ENCODE measurements at regions not wholly inside any gene's neighbourhood (a gene's known extent, or its start where the extent isn't known, plus 50 kb on each side); places are given as distances from the start of the nearest gene placed in this dataset.
A peak's percentile ranks its signal among the peaks of the same experiment; 100 is the strongest.

DNA sequence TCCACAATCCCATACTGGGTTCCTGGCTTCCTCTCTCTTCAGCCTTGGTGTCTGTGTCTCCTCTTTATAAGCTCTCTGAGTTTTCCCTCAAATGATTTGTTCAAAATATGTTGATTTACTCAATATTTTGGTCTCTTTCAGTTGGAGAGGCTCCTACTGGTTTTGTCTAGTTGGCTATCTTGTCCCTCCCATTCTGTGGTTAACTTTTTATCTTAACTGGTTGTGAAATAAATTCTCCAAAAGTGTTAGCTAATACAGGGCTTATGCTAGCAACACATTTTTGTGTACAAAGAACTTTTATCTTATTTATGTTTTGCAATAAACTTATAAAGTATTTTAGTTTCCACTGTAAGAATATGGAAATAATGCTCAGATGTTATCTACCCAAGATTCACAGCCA lies 200.9 kb downstream of the AASDHPPT start:
- no peaks in the 10 kb centered on the region for H3K9me3 ChIP-seq (ENCODE audit: low read length)
- ChIA-PET CTCF (no interaction called here), POLR2A (ENCODE audit: unreplicated experiment) (no interaction called here)
- no peak overlapping the region for H3K27ac ChIP-seq (ENCODE audit: low read length)
- intact Hi-C loops (cut with micrococcal nuclease) = loop anchor here (10.0 kb wide), 1 partner anchor 194 kb away; no protein-coding TSS in a partner anchor
- no peak overlapping the region for H3K9ac ChIP-seq (ENCODE audit: low read length)
- no peak overlapping the region for H3K4me2 ChIP-seq (ENCODE audit: low read length)
- no peaks in the 10 kb centered on the region for H3K79me2 ChIP-seq (ENCODE audit: low read length)
- H3K27me3 ChIP-seq (ENCODE audit: low read length) = no peaks in the 10 kb centered on the region
- H3K36me3 ChIP-seq (ENCODE audit: low read depth, low read length) = no peaks in the 10 kb centered on the region
- H3K9me2 ChIP-seq (replicated peaks; ENCODE audit: low read length) = no peaks in the 10 kb centered on the region
- H4K20me1 ChIP-seq (ENCODE audit: low read length) = no peaks in the 10 kb centered on the region
- TF ChIP-seq EZH2phosphoT487 (IDR thresholded peaks at IDR 0.05; ENCODE audit: borderline replicate concordance, low read length) (no peak), EZH2 (IDR thresholded peaks at IDR 0.05; ENCODE audit: low read length, unreplicated experiment) (no peak)
- TF ChIP-seq, protein P1, sequence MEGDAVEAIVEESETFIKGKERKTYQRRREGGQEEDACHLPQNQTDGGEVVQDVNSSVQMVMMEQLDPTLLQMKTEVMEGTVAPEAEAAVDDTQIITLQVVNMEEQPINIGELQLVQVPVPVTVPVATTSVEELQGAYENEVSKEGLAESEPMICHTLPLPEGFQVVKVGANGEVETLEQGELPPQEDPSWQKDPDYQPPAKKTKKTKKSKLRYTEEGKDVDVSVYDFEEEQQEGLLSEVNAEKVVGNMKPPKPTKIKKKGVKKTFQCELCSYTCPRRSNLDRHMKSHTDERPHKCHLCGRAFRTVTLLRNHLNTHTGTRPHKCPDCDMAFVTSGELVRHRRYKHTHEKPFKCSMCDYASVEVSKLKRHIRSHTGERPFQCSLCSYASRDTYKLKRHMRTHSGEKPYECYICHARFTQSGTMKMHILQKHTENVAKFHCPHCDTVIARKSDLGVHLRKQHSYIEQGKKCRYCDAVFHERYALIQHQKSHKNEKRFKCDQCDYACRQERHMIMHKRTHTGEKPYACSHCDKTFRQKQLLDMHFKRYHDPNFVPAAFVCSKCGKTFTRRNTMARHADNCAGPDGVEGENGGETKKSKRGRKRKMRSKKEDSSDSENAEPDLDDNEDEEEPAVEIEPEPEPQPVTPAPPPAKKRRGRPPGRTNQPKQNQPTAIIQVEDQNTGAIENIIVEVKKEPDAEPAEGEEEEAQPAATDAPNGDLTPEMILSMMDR (conservative IDR thresholded peaks at IDR 0.05; ENCODE audit: low read depth, low read length) = no peak
- H3K4me3 ChIP-seq (ENCODE audit: low read length) = no peak overlapping the region
- no peaks in the 10 kb centered on the region for H3F3A ChIP-seq (ENCODE audit: low read length, unreplicated experiment)
- DNase-seq (no peak), ATAC-seq (no peak)
- BruUV-seq (replicated peaks) = no TSS peak
- H3K4me1 ChIP-seq (ENCODE audit: insufficient read depth, low read length) = peaks cover 32% of the 10 kb centered on the region
- H2AFZ ChIP-seq (ENCODE audit: low read length) = no peak overlapping the region

DNA sequence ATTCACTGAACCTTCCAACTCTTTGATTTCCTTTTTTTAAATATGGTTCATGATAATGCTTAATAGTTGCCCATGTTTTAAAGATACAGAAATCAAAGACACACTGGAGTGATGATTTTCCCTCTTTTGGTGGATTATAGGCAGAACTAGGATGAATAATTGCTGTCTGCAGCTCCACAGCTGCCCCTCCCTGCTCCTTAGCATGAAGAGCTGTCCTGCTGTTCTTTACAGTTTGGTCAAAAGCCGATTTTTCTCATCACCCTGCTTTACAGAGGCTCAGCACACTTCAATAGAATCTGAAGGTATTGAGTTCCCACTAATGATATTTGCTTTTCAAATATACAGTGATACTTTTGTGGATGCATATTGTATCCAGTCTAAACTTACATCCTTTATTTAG lies 202.6 kb downstream of the AASDHPPT start:
- Histone ChIP-seq H3K27ac (ENCODE audit: low read length) (no peak overlapping the region), H2AFZ (ENCODE audit: low read length) (no peak overlapping the region), H3K36me3 (ENCODE audit: low read depth, low read length) (no peaks in the 10 kb centered on the region), H4K20me1 (ENCODE audit: low read length) (no peaks in the 10 kb centered on the region), H3K27me3 (ENCODE audit: low read length) (no peaks in the 10 kb centered on the region), H3K4me2 (ENCODE audit: low read length) (no peak overlapping the region), H3K9me3 (ENCODE audit: low read length) (no peaks in the 10 kb centered on the region), H3K4me1 (ENCODE audit: insufficient read depth, low read length) (peaks cover 32% of the 10 kb centered on the region), H3K9me2 (replicated peaks; ENCODE audit: low read length) (no peaks in the 10 kb centered on the region), H3K9ac (ENCODE audit: low read length) (no peak overlapping the region), H3K4me3 (ENCODE audit: low read length) (no peak overlapping the region), H3K79me2 (ENCODE audit: low read length) (no peaks in the 10 kb centered on the region), H3F3A (ENCODE audit: low read length, unreplicated experiment) (no peaks in the 10 kb centered on the region)
- no TSS peak for BruUV-seq (replicated peaks)
- TF ChIP-seq EZH2 (IDR thresholded peaks at IDR 0.05; ENCODE audit: low read length, unreplicated experiment) = no peak
- no peak for TF ChIP-seq EZH2phosphoT487 (IDR thresholded peaks at IDR 0.05; ENCODE audit: borderline replicate concordance, low read length)
- TF ChIP-seq, protein P1 (conservative IDR thresholded peaks at IDR 0.05; ENCODE audit: low read depth, low read length) = no peak
- ChIA-PET CTCF (no interaction called here), POLR2A (ENCODE audit: unreplicated experiment) (no interaction called here)
- DNase-seq = no peak
- ATAC-seq = no peak
- intact Hi-C loops (cut with micrococcal nuclease) = loop anchor here (2.0 to 5.0 kb wide), 2 partner anchors 123 to 215 kb away; no protein-coding TSS in a partner anchor

DNA sequence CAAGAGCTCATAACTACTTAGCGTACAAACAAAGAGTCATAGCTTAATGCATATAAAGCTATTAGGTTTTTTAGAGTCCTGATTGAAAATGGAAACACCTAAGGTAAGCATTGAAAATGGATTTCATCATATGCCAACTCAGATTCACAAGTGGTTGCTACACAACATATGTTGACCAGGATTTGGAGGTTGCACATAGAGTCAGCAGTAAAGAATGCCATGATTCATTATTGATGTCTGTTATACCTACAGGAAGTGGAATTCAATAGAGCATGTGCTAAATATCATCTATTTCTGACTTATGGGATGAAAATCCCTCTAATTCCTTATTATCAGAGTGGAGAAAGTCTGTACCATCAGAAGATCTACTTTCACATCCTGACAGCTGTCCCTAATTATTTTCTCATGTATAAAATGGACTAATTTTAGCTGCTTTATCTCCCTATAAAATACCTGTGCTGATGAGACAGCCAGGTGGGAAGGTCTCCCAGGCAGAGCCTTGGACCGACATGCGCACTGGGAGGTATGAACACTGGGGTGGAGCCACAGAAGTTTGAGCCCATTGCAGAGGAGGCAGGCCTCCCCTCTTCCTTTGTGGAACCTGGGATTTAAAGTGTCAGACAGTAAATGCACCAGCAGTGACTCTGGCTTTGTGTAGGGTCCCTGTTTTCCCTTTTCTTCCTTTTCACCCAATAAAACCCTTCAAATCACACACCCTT lies 204.2 kb downstream of the AASDHPPT start:
- ChIA-PET CTCF (interaction anchor here (0.5 to 0.6 kb wide), 2 partner anchors 110 to 659 kb away, joined by 3 read pairs; no protein-coding TSS in a partner anchor), POLR2A (ENCODE audit: unreplicated experiment) (interaction anchor here (0.5 to 0.6 kb wide), 2 partner anchors 204 to 1048 kb away, joined by 3 read pairs; partner anchors contain the start of genes AASDHPPT and KBTBD3)
- H3K9me3 ChIP-seq (ENCODE audit: low read length) = no peaks in the 10 kb centered on the region
- peak overlapping the region; percentile 28; the same call in 1 of the 2 replicates for H3K9ac ChIP-seq (ENCODE audit: low read length)
- TF ChIP-seq EZH2 (IDR thresholded peaks at IDR 0.05; ENCODE audit: low read length, unreplicated experiment) (no peak), EZH2phosphoT487 (IDR thresholded peaks at IDR 0.05; ENCODE audit: borderline replicate concordance, low read length) (no peak)
- TF ChIP-seq, protein P1 (conservative IDR thresholded peaks at IDR 0.05; ENCODE audit: low read depth, low read length) = no peak
- no peaks in the 10 kb centered on the region for H4K20me1 ChIP-seq (ENCODE audit: low read length)
- H3F3A ChIP-seq (ENCODE audit: low read length, unreplicated experiment) = no peaks in the 10 kb centered on the region
- BruUV-seq (replicated peaks) = no TSS peak
- H3K27me3 ChIP-seq (ENCODE audit: low read length) = no peaks in the 10 kb centered on the region
- H3K79me2 ChIP-seq (ENCODE audit: low read length) = no peaks in the 10 kb centered on the region
- peak overlapping the region; percentile 75 for H3K27ac ChIP-seq (ENCODE audit: low read length)
- H3K4me1 ChIP-seq (ENCODE audit: insufficient read depth, low read length) = peaks cover 30% of the 10 kb centered on the region
- peak overlapping the region; percentile 61 for H2AFZ ChIP-seq (ENCODE audit: low read length)
- H3K4me3 ChIP-seq (ENCODE audit: low read length) = no peak overlapping the region
- no peaks in the 10 kb centered on the region for H3K9me2 ChIP-seq (replicated peaks; ENCODE audit: low read length)
- ATAC-seq (peak; percentile 87), DNase-seq (peak; percentile 98)
- peak overlapping the region; percentile 38 for H3K4me2 ChIP-seq (ENCODE audit: low read length)
- no peaks in the 10 kb centered on the region for H3K36me3 ChIP-seq (ENCODE audit: low read depth, low read length)
- intact Hi-C loops (cut with micrococcal nuclease) = loop anchor here (1.0 to 5.0 kb wide), 3 partner anchors 118 to 213 kb away; no protein-coding TSS in a partner anchor

All from PC-3 (cell line).